ENCODE measurements at regions not wholly inside any gene's neighbourhood (a gene's known extent, or its start where the extent isn't known, plus 50 kb on each side); places are given as distances from the start of the nearest gene placed in this dataset.

- Histone ChIP-seq H3K79me2 (ENCODE audit: insufficient read depth, low read length) (no peaks in the 10 kb centered on the region), H3K4me2 (ENCODE audit: low read length) (no peak overlapping the region), H3K4me1 (ENCODE audit: insufficient read depth, low read length, severe bottlenecking) (no peaks in the 10 kb centered on the region), H3K27ac (ENCODE audit: low read depth, low read length, poor library complexity, severe bottlenecking) (no peak overlapping the region), H3F3A (ENCODE audit: insufficient read depth, low read length) (no peaks in the 10 kb centered on the region), H3K9ac (ENCODE audit: low read length) (no peak overlapping the region), H3K36me3 (ENCODE audit: insufficient read depth, low read length) (no peaks in the 10 kb centered on the region), H3K4me3 (ENCODE audit: low read depth, low read length, poor library complexity, severe bottlenecking) (no peak overlapping the region), H4K20me1 (ENCODE audit: insufficient read depth, low read length) (no peaks in the 10 kb centered on the region), H3K9me3 (ENCODE audit: low read length) (no peaks in the 10 kb centered on the region), H3K9me2 (ENCODE audit: low read depth, low read length) (no peaks in the 10 kb centered on the region), H2AFZ (ENCODE audit: low read length) (no peak overlapping the region), H3K27me3 (ENCODE audit: insufficient read depth, low read length) (no peaks in the 10 kb centered on the region)
- TF ChIP-seq EZH2 (IDR thresholded peaks at IDR 0.05; ENCODE audit: borderline replicate concordance, low read length) = no peak
- no peak for TF ChIP-seq CTCF (IDR thresholded peaks at IDR 0.05; ENCODE audit: low read length)
Measured at GRCh38 chr6:49142421-49143151, 320.5 kb downstream of the MMUT start.

GRCh38 chr6:49121970-49122369, 341.1 kb downstream of the MMUT start:
- TF ChIP-seq CTCF (IDR thresholded peaks at IDR 0.05; ENCODE audit: low read length) = no peak
- no peak for TF ChIP-seq EZH2 (IDR thresholded peaks at IDR 0.05; ENCODE audit: borderline replicate concordance, low read length)
- Histone ChIP-seq H3K36me3 (ENCODE audit: insufficient read depth, low read length) (no peaks in the 10 kb centered on the region), H3K4me3 (ENCODE audit: low read depth, low read length, poor library complexity, severe bottlenecking) (no peak overlapping the region), H3K9ac (ENCODE audit: low read length) (no peak overlapping the region), H3K9me3 (ENCODE audit: low read length) (no peaks in the 10 kb centered on the region), H3F3A (ENCODE audit: insufficient read depth, low read length) (no peaks in the 10 kb centered on the region), H3K4me2 (ENCODE audit: low read length) (no peak overlapping the region), H3K9me2 (ENCODE audit: low read depth, low read length) (no peaks in the 10 kb centered on the region), H3K27ac (ENCODE audit: low read depth, low read length, poor library complexity, severe bottlenecking) (no peak overlapping the region), H3K79me2 (ENCODE audit: insufficient read depth, low read length) (no peaks in the 10 kb centered on the region), H4K20me1 (ENCODE audit: insufficient read depth, low read length) (no peaks in the 10 kb centered on the region), H2AFZ (ENCODE audit: low read length) (no peak overlapping the region), H3K27me3 (ENCODE audit: insufficient read depth, low read length) (no peaks in the 10 kb centered on the region), H3K4me1 (ENCODE audit: insufficient read depth, low read length, severe bottlenecking) (no peaks in the 10 kb centered on the region)

GRCh38 chr6:49118478-49118877, 344.6 kb downstream of the MMUT start:
- no peak for TF ChIP-seq EZH2 (IDR thresholded peaks at IDR 0.05; ENCODE audit: borderline replicate concordance, low read length)
- TF ChIP-seq CTCF (IDR thresholded peaks at IDR 0.05; ENCODE audit: low read length) = no peak
- H4K20me1 ChIP-seq (ENCODE audit: insufficient read depth, low read length) = no peaks in the 10 kb centered on the region
- H3K4me2 ChIP-seq (ENCODE audit: low read length) = no peak overlapping the region
- no peaks in the 10 kb centered on the region for H3K79me2 ChIP-seq (ENCODE audit: insufficient read depth, low read length)
- H3K27me3 ChIP-seq (ENCODE audit: insufficient read depth, low read length) = no peaks in the 10 kb centered on the region
- no peak overlapping the region for H2AFZ ChIP-seq (ENCODE audit: low read length)
- no peak overlapping the region for H3K27ac ChIP-seq (ENCODE audit: low read depth, low read length, poor library complexity, severe bottlenecking)
- H3K4me3 ChIP-seq (ENCODE audit: low read depth, low read length, poor library complexity, severe bottlenecking) = no peak overlapping the region
- H3K9ac ChIP-seq (ENCODE audit: low read length) = no peak overlapping the region
- H3K4me1 ChIP-seq (ENCODE audit: insufficient read depth, low read length, severe bottlenecking) = no peaks in the 10 kb centered on the region
- no peaks in the 10 kb centered on the region for H3F3A ChIP-seq (ENCODE audit: insufficient read depth, low read length)
- H3K9me3 ChIP-seq (ENCODE audit: low read length) = no peaks in the 10 kb centered on the region
- no peaks in the 10 kb centered on the region for H3K9me2 ChIP-seq (ENCODE audit: low read depth, low read length)
- no peaks in the 10 kb centered on the region for H3K36me3 ChIP-seq (ENCODE audit: insufficient read depth, low read length)

All from OCI-LY1 (cell line).